ENCODE measurements at regions not wholly inside any gene's neighbourhood (a gene's known extent, or its start where the extent isn't known, plus 50 kb on each side); places are given as distances from the start of the nearest gene placed in this dataset.

- Mint-ChIP-seq H3K9me3 (peaks cover 9% of the 10 kb centered on the region), H3K27me3 (no peaks in the 10 kb centered on the region), H3K36me3 (ENCODE audit: low read depth) (no peaks in the 10 kb centered on the region), H3K27ac (no peak overlapping the region), H3K4me3 (no peak overlapping the region), H3K4me1 (ENCODE audit: low read depth) (no peaks in the 10 kb centered on the region)
- ChIA-PET CTCF (no interaction called here), POLR2A (no interaction called here)
- no peak for ATAC-seq
- TF ChIP-seq, protein P1, sequence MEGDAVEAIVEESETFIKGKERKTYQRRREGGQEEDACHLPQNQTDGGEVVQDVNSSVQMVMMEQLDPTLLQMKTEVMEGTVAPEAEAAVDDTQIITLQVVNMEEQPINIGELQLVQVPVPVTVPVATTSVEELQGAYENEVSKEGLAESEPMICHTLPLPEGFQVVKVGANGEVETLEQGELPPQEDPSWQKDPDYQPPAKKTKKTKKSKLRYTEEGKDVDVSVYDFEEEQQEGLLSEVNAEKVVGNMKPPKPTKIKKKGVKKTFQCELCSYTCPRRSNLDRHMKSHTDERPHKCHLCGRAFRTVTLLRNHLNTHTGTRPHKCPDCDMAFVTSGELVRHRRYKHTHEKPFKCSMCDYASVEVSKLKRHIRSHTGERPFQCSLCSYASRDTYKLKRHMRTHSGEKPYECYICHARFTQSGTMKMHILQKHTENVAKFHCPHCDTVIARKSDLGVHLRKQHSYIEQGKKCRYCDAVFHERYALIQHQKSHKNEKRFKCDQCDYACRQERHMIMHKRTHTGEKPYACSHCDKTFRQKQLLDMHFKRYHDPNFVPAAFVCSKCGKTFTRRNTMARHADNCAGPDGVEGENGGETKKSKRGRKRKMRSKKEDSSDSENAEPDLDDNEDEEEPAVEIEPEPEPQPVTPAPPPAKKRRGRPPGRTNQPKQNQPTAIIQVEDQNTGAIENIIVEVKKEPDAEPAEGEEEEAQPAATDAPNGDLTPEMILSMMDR (IDR thresholded peaks at IDR 0.05), result no peak
- no peak for DNase-seq
- intact Hi-C loops (cut with micrococcal nuclease), result no loop called here
These were observed 2220.7 kb upstream of the RAG2 start for GRCh38 chr11:38818720-38819119.

GRCh38 chr11:38814670-38815069 lies 2216.6 kb upstream of the RAG2 start:
- POLR2A ChIA-PET, result no interaction called here
- Mint-ChIP-seq H3K4me3 (no peak overlapping the region), H3K36me3 (ENCODE audit: low read depth) (no peaks in the 10 kb centered on the region), H3K9me3 (peaks cover 4% of the 10 kb centered on the region), H3K27me3 (no peaks in the 10 kb centered on the region), H3K4me1 (ENCODE audit: low read depth) (no peaks in the 10 kb centered on the region), H3K27ac (no peak overlapping the region)
- intact Hi-C loops (cut with micrococcal nuclease), result no loop called here
- no peak for DNase-seq
- ATAC-seq, result no peak
- CTCF ChIA-PET, result no interaction called here
- TF ChIP-seq, protein P1 (IDR thresholded peaks at IDR 0.05), result no peak

DNA sequence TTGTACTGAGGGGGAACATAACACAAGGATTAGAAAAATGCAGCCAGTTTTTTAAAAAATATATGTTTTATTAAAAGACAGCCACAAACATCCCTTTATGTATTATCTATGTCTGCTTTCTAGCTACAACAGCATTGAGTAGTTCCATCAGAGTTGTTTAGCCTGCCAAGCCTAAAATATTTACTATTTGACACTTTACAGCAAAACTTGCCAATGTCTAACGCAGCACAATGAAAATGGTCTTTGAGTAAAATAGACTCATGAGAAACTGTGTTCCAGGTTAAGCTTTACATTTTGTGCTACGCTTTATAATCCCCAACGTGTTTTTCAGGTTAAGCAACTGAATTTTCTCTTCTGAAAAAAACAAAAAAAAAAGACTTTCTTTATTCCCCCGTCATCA lies 2211.5 kb upstream of the RAG2 start:
- CTCF ChIA-PET, result no interaction called here
- intact Hi-C loops (cut with micrococcal nuclease), result no loop called here
- no peaks in the 10 kb centered on the region for H3K27me3 Mint-ChIP-seq

GRCh38 chr11:38796281-38796680 lies 2198.2 kb upstream of the RAG2 start:
- intact Hi-C loops (cut with micrococcal nuclease), result no loop called here
- Mint-ChIP-seq H3K4me1 (ENCODE audit: low read depth) (no peaks in the 10 kb centered on the region), H3K4me3 (no peak overlapping the region), H3K27ac (no peak overlapping the region), H3K36me3 (ENCODE audit: low read depth) (no peaks in the 10 kb centered on the region), H3K9me3 (peaks cover 5% of the 10 kb centered on the region), H3K27me3 (no peaks in the 10 kb centered on the region)
- no peak for ATAC-seq
- no peak for DNase-seq
- ChIA-PET CTCF (no interaction called here), POLR2A (no interaction called here)
- TF ChIP-seq, protein P1 (IDR thresholded peaks at IDR 0.05), result no peak

More for the DNA sequence above, 2211.5 kb upstream of the RAG2 start:
- H3K36me3 Mint-ChIP-seq (ENCODE audit: low read depth), result no peaks in the 10 kb centered on the region
- H3K4me1 Mint-ChIP-seq (ENCODE audit: low read depth), result no peaks in the 10 kb centered on the region
- POLR2A ChIA-PET, result no interaction called here
- DNase-seq (no peak), ATAC-seq (no peak)
- H3K9me3 Mint-ChIP-seq, result peaks cover 3% of the 10 kb centered on the region
- H3K27ac Mint-ChIP-seq, result no peak overlapping the region
- no peak overlapping the region for H3K4me3 Mint-ChIP-seq
- TF ChIP-seq, protein P1 (IDR thresholded peaks at IDR 0.05), result no peak

GRCh38 chr11:38795027-38795426 lies 2197.0 kb upstream of the RAG2 start:
- CTCF ChIA-PET, result no interaction called here
- DNase-seq, result no peak
- intact Hi-C loops (cut with micrococcal nuclease), result no loop called here
- ATAC-seq, result no peak
- no peaks in the 10 kb centered on the region for H3K4me1 Mint-ChIP-seq (ENCODE audit: low read depth)
- TF ChIP-seq, protein P1 (IDR thresholded peaks at IDR 0.05), result no peak
- peaks cover 3% of the 10 kb centered on the region for H3K9me3 Mint-ChIP-seq
- H3K27me3 Mint-ChIP-seq, result no peaks in the 10 kb centered on the region
- POLR2A ChIA-PET, result no interaction called here
- H3K36me3 Mint-ChIP-seq (ENCODE audit: low read depth), result no peaks in the 10 kb centered on the region
- no peak overlapping the region for H3K4me3 Mint-ChIP-seq
- H3K27ac Mint-ChIP-seq, result no peak overlapping the region

Data from activated CD8-positive, alpha-beta T cell treated with anti-CD3 and anti-CD28 coated beads for 36 hours (primary cell).